ENCODE measurements at regions not wholly inside any gene's neighbourhood (a gene's known extent, or its start where the extent isn't known, plus 50 kb on each side); places are given as distances from the start of the nearest gene placed in this dataset.

DNA sequence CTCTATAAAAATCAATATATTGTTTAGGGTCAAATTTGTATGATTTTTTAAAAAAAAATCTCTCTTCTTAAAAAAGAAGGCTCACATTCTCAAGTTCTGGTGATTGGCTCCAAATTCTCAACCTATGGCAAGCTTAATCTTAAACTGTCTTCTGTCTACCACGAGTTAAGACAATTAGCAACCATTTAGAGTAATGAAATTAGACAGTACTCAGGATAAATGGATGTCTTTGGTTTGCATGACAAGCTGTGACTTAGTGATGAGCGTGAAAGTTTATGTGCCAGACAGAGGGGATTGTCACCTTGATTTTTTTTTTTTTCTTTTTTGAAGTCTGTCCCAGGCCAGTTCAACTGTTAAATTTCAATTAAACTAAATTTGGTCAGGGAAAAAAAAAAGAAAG lies 1632.3 kb downstream of the MAT2B start:
- H3K27me3 ChIP-seq (ENCODE audit: control insufficient read depth, insufficient read depth, low read length) = no peaks in the 10 kb centered on the region
- no peak for ATAC-seq (ENCODE audit: low read depth in 2 of 2)
- no peaks in the 10 kb centered on the region for H3K36me3 ChIP-seq (ENCODE audit: control insufficient read depth, insufficient read depth, low read length)
- Mint-ChIP-seq H3K27ac (no peak overlapping the region), H3K36me3 (no peaks in the 10 kb centered on the region), H3K27me3 (no peaks in the 10 kb centered on the region), H3K9me3 (peaks cover 2 to 41% (median 9%) of the 10 kb centered on the region in 7 donors), H3K4me3 (no peak overlapping the region), H3K4me1 (no peaks in the 10 kb centered on the region)
- DNase-seq = no peak
- H3K4me3 ChIP-seq (ENCODE audit: low read depth, low read length) = no peak overlapping the region
- H3K9me3 ChIP-seq (ENCODE audit: control insufficient read depth in 2 of 2, low read length in 2 of 2) = no peaks in the 10 kb centered on the region
- no peaks in the 10 kb centered on the region for H3K4me1 ChIP-seq (ENCODE audit: control insufficient read depth, insufficient read depth, low read length, poor library complexity, severe bottlenecking)
- no peak overlapping the region for H3K27ac ChIP-seq (ENCODE audit: insufficient read depth, low read length, poor library complexity, severe bottlenecking)

GRCh38 chr5:165138236-165138635 lies 1632.8 kb downstream of the MAT2B start:
- Mint-ChIP-seq H3K27ac (no peak overlapping the region), H3K9me3 (peaks cover 1 to 41% (median 7%) of the 10 kb centered on the region in 7 donors), H3K4me3 (no peak overlapping the region), H3K4me1 (no peaks in the 10 kb centered on the region), H3K36me3 (no peaks in the 10 kb centered on the region), H3K27me3 (no peaks in the 10 kb centered on the region)
- no peaks in the 10 kb centered on the region for H3K36me3 ChIP-seq (ENCODE audit: control insufficient read depth, insufficient read depth, low read length)
- DNase-seq (no peak), ATAC-seq (ENCODE audit: low read depth in 2 of 2) (no peak)
- H3K27me3 ChIP-seq (ENCODE audit: control insufficient read depth, insufficient read depth, low read length) = no peaks in the 10 kb centered on the region
- H3K4me3 ChIP-seq (ENCODE audit: low read depth, low read length) = no peak overlapping the region
- H3K4me1 ChIP-seq (ENCODE audit: control insufficient read depth, insufficient read depth, low read length, poor library complexity, severe bottlenecking) = no peaks in the 10 kb centered on the region
- no peaks in the 10 kb centered on the region for H3K9me3 ChIP-seq (ENCODE audit: control insufficient read depth in 2 of 2, low read length in 2 of 2)
- H3K27ac ChIP-seq (ENCODE audit: insufficient read depth, low read length, poor library complexity, severe bottlenecking) = no peak overlapping the region

GRCh38 chr5:165139262-165139661 lies 1633.8 kb downstream of the MAT2B start:
- H3K27me3 Mint-ChIP-seq = no peaks in the 10 kb centered on the region
- no peaks in the 10 kb centered on the region for H3K4me1 Mint-ChIP-seq
- H3K27me3 ChIP-seq (ENCODE audit: control insufficient read depth, insufficient read depth, low read length) = no peaks in the 10 kb centered on the region
- H3K4me1 ChIP-seq (ENCODE audit: control insufficient read depth, insufficient read depth, low read length, poor library complexity, severe bottlenecking) = no peaks in the 10 kb centered on the region
- no peaks in the 10 kb centered on the region for H3K36me3 Mint-ChIP-seq
- no peak overlapping the region for H3K27ac Mint-ChIP-seq
- no peaks in the 10 kb centered on the region for H3K9me3 ChIP-seq (ENCODE audit: control insufficient read depth in 2 of 2, low read length in 2 of 2)
- no peaks in the 10 kb centered on the region for H3K36me3 ChIP-seq (ENCODE audit: control insufficient read depth, insufficient read depth, low read length)
- DNase-seq (no peak), ATAC-seq (ENCODE audit: low read depth in 2 of 2) (no peak)
- H3K27ac ChIP-seq (ENCODE audit: insufficient read depth, low read length, poor library complexity, severe bottlenecking) = no peak overlapping the region
- H3K4me3 Mint-ChIP-seq = no peak overlapping the region
- H3K4me3 ChIP-seq (ENCODE audit: low read depth, low read length) = no peak overlapping the region
- H3K9me3 Mint-ChIP-seq = peaks cover 0 to 40% (median 4%) of the 10 kb centered on the region in 7 donors

GRCh38 chr5:165139721-165140120 lies 1634.3 kb downstream of the MAT2B start:
- no peaks in the 10 kb centered on the region for H3K36me3 Mint-ChIP-seq
- DNase-seq = no peak
- no peak overlapping the region for H3K27ac ChIP-seq (ENCODE audit: insufficient read depth, low read length, poor library complexity, severe bottlenecking)

GRCh38 chr5:165143741-165144140 lies 1638.3 kb downstream of the MAT2B start:
- no peak overlapping the region for H3K27ac ChIP-seq (ENCODE audit: insufficient read depth, low read length, poor library complexity, severe bottlenecking)
- H3K4me1 ChIP-seq (ENCODE audit: control insufficient read depth, insufficient read depth, low read length, poor library complexity, severe bottlenecking) = no peaks in the 10 kb centered on the region
- no peaks in the 10 kb centered on the region for H3K27me3 ChIP-seq (ENCODE audit: control insufficient read depth, insufficient read depth, low read length)
- no peaks in the 10 kb centered on the region for H3K36me3 ChIP-seq (ENCODE audit: control insufficient read depth, insufficient read depth, low read length)
- no peaks in the 10 kb centered on the region for H3K36me3 Mint-ChIP-seq
- no peak overlapping the region for H3K4me3 Mint-ChIP-seq
- DNase-seq = no peak
- ATAC-seq (ENCODE audit: low read depth in 2 of 2) = no peak
- H3K4me3 ChIP-seq (ENCODE audit: low read depth, low read length) = no peak overlapping the region
- peaks cover 0 to 16% (median 6%) of the 10 kb centered on the region in 7 donors for H3K9me3 Mint-ChIP-seq
- H3K27me3 Mint-ChIP-seq = no peaks in the 10 kb centered on the region
- H3K27ac Mint-ChIP-seq = no peak overlapping the region
- no peaks in the 10 kb centered on the region for H3K9me3 ChIP-seq (ENCODE audit: control insufficient read depth in 2 of 2, low read length in 2 of 2)
- H3K4me1 Mint-ChIP-seq = no peaks in the 10 kb centered on the region

More at GRCh38 chr5:165139721-165140120, 1634.3 kb downstream of the MAT2B start:
- no peaks in the 10 kb centered on the region for H3K9me3 ChIP-seq (ENCODE audit: control insufficient read depth in 2 of 2, low read length in 2 of 2)
- peaks cover 0 to 42% (median 4%) of the 10 kb centered on the region in 7 donors for H3K9me3 Mint-ChIP-seq
- no peaks in the 10 kb centered on the region for H3K4me1 ChIP-seq (ENCODE audit: control insufficient read depth, insufficient read depth, low read length, poor library complexity, severe bottlenecking)
- no peak overlapping the region for H3K27ac Mint-ChIP-seq
- no peaks in the 10 kb centered on the region for H3K4me1 Mint-ChIP-seq
- H3K36me3 ChIP-seq (ENCODE audit: control insufficient read depth, insufficient read depth, low read length) = no peaks in the 10 kb centered on the region
- no peak overlapping the region for H3K4me3 ChIP-seq (ENCODE audit: low read depth, low read length)
- no peaks in the 10 kb centered on the region for H3K27me3 ChIP-seq (ENCODE audit: control insufficient read depth, insufficient read depth, low read length)
- no peak overlapping the region for H3K4me3 Mint-ChIP-seq
- no peak for ATAC-seq (ENCODE audit: low read depth in 2 of 2)
- no peaks in the 10 kb centered on the region for H3K27me3 Mint-ChIP-seq

DNA sequence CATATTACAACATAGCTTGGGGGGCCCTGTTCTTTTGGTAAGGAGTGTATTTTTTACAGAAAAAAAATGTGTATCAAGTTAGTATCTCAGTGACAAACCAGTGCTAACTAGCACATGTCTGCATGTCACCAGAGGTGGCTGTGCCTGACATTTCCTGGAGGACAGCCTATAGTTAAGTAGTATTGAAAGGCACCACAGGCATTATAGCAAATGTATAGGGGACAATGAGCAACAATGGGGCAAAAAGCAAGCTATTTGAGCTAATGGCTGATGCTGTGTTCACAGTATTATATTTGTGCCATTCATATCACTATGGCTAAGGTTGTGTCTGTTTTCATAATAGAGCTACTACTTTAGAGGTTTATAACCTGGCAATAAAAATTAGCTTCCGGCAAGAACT lies 1644.0 kb downstream of the MAT2B start:
- no peaks in the 10 kb centered on the region for H3K36me3 ChIP-seq (ENCODE audit: control insufficient read depth, insufficient read depth, low read length)
- H3K4me3 Mint-ChIP-seq = no peak overlapping the region
- H3K27me3 ChIP-seq (ENCODE audit: control insufficient read depth, insufficient read depth, low read length) = no peaks in the 10 kb centered on the region
- H3K27me3 Mint-ChIP-seq = no peaks in the 10 kb centered on the region
- no peaks in the 10 kb centered on the region for H3K4me1 Mint-ChIP-seq
- peaks cover 0 to 11% (median 5%) of the 10 kb centered on the region in 7 donors for H3K9me3 Mint-ChIP-seq
- H3K36me3 Mint-ChIP-seq = no peaks in the 10 kb centered on the region
- H3K9me3 ChIP-seq (ENCODE audit: control insufficient read depth in 2 of 2, low read length in 2 of 2) = no peaks in the 10 kb centered on the region
- H3K4me1 ChIP-seq (ENCODE audit: control insufficient read depth, insufficient read depth, low read length, poor library complexity, severe bottlenecking) = no peaks in the 10 kb centered on the region
- H3K27ac ChIP-seq (ENCODE audit: insufficient read depth, low read length, poor library complexity, severe bottlenecking) = no peak overlapping the region
- no peak for DNase-seq
- H3K4me3 ChIP-seq (ENCODE audit: low read depth, low read length) = no peak overlapping the region
- no peak for ATAC-seq (ENCODE audit: low read depth in 2 of 2)
- no peak overlapping the region for H3K27ac Mint-ChIP-seq

GRCh38 chr5:165152058-165152457 lies 1646.6 kb downstream of the MAT2B start:
- no peak for ATAC-seq (ENCODE audit: low read depth in 2 of 2)
- H3K4me3 Mint-ChIP-seq = no peak overlapping the region
- H3K27ac ChIP-seq (ENCODE audit: insufficient read depth, low read length, poor library complexity, severe bottlenecking) = no peak overlapping the region
- no peaks in the 10 kb centered on the region for H3K27me3 Mint-ChIP-seq
- H3K36me3 Mint-ChIP-seq = no peaks in the 10 kb centered on the region
- H3K27me3 ChIP-seq (ENCODE audit: control insufficient read depth, insufficient read depth, low read length) = no peaks in the 10 kb centered on the region
- H3K4me3 ChIP-seq (ENCODE audit: low read depth, low read length) = no peak overlapping the region
- peaks cover 0 to 5% of the 10 kb centered on the region in 2 experiments for H3K9me3 ChIP-seq (ENCODE audit: control insufficient read depth in 2 of 2, low read length in 2 of 2)
- H3K9me3 Mint-ChIP-seq = peaks cover 1 to 20% (median 5%) of the 10 kb centered on the region in 7 donors
- H3K4me1 Mint-ChIP-seq = no peaks in the 10 kb centered on the region
- H3K27ac Mint-ChIP-seq = no peak overlapping the region
- H3K36me3 ChIP-seq (ENCODE audit: control insufficient read depth, insufficient read depth, low read length) = no peaks in the 10 kb centered on the region
- H3K4me1 ChIP-seq (ENCODE audit: control insufficient read depth, insufficient read depth, low read length, poor library complexity, severe bottlenecking) = no peaks in the 10 kb centered on the region
- no peak for DNase-seq

DNA sequence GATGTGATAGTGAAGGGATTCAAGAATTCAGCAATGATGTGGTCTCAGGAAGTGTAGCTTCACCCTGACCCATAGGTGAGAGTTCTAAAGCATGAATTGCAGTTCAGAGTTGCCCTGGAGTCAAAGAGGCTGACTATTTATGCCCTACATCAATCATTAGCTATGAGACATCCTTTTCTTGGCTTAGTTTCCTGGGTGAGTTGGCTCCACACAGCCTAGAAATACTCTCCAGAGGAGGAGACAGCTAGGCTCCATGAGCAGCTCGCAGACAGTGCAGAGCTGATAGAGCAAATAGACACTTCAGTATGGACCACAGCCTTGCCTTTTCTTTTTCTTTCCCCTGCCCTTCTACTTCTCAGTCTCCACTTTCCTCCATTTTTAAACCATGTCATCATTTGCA lies 1651.8 kb downstream of the MAT2B start:
- no peaks in the 10 kb centered on the region for H3K36me3 Mint-ChIP-seq
- DNase-seq (no peak), ATAC-seq (ENCODE audit: low read depth in 2 of 2) (no peak)
- Histone ChIP-seq H3K4me3 (ENCODE audit: low read depth, low read length) (no peak overlapping the region), H3K9me3 (ENCODE audit: control insufficient read depth in 2 of 2, low read length in 2 of 2) (peaks cover 0 to 5% of the 10 kb centered on the region in 2 experiments), H3K4me1 (ENCODE audit: control insufficient read depth, insufficient read depth, low read length, poor library complexity, severe bottlenecking) (no peaks in the 10 kb centered on the region), H3K27me3 (ENCODE audit: control insufficient read depth, insufficient read depth, low read length) (no peaks in the 10 kb centered on the region), H3K27ac (ENCODE audit: insufficient read depth, low read length, poor library complexity, severe bottlenecking) (no peak overlapping the region), H3K36me3 (ENCODE audit: control insufficient read depth, insufficient read depth, low read length) (no peaks in the 10 kb centered on the region)
- H3K27ac Mint-ChIP-seq = no peak overlapping the region
- no peak overlapping the region for H3K4me3 Mint-ChIP-seq
- no peaks in the 10 kb centered on the region for H3K27me3 Mint-ChIP-seq
- H3K4me1 Mint-ChIP-seq = no peaks in the 10 kb centered on the region
- H3K9me3 Mint-ChIP-seq = peaks cover 0 to 36% (median 8%) of the 10 kb centered on the region in 7 donors
